ENCODE measurements at regions not wholly inside any gene's neighbourhood (a gene's known extent, or its start where the extent isn't known, plus 50 kb on each side); places are given as distances from the start of the nearest gene placed in this dataset.

DNA sequence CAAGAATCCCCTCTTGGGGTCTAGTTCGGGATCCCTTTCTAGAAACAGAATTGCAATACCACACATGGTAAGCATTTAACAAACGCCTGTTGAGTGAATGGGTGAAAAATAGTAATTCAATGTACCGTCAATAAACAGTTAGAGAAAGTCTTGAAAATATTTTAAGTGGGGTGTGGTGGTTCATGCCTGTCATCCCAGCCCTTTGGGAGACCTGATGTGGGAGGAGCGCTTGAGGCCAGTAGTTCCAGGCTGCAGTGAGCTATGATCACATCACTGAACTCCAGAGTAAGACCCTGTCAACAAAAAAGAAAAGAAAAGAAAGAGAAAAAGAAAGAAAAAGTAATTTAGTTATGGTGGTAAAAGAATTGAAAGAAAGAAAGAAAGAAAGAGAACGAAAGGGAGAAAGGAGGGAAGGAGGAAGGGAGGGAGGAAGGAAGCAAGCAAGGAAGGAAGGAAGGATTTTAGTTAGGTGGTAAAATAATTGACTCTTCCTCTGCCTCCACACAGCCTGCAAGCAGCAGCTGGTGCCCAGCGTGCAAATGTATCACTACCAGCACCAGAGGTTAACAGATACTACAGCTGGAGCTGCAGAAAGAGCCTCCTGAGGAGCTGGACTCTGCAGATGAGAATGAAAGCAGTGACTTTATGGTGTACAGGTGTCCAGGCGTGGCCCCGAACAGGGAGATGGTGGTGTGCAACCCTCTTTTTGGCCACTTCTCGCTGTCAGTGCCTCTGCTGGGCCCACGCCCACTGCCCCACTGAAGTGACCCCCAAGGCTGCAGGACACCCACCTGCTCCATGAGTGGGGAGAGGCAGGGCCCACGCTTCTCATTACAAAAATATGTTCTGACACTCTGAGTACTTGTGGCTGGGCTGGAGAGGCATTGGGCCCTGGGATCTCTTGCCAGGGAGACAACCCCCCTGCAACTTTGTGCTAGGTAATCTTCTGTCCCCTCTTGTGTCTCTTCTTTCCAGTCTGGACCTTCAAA is 135.4 kb downstream of the BAMBI start:
- DNase-seq, result no peak

- DNase-seq, result no peak
Observed at GRCh38 chr10:28815681-28816080, 138.4 kb downstream of the BAMBI start.

DNA sequence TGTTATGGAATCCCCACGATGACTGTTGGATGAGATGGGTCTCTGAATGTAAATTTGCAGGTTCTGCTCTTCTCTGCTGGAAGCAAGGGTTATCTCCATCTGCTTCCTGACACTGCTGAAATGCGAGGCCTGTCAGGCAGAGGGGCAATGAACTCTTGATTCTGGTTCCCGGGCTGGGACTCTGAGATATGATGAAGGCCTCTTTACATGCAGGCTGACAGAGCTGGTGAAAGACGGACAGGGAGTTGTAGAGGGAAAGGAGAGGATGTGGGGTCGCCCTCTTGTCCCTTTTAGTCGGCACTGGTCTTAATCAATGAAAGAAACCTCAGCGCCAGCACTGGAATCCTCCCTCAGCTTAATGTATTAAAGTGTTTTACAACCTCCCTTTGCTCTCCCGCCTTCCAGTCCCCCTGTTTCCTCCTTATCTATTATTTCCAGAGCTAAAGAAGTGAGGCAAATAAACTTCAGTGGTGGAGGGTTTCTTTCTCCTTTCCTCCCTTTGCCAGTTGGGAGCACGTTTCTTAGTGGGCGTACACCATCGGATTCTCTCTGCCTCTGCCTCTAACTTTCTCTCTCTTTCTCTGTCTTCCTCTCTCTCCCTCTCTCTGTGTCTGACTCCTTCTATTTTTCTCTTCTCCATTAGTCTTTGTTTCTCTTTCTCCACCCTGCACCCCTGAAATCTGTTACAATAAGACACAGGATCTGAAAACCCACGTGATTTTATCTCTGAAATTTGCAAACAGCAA is 145.6 kb downstream of the BAMBI start:
- DNase-seq, result no peak

DNA sequence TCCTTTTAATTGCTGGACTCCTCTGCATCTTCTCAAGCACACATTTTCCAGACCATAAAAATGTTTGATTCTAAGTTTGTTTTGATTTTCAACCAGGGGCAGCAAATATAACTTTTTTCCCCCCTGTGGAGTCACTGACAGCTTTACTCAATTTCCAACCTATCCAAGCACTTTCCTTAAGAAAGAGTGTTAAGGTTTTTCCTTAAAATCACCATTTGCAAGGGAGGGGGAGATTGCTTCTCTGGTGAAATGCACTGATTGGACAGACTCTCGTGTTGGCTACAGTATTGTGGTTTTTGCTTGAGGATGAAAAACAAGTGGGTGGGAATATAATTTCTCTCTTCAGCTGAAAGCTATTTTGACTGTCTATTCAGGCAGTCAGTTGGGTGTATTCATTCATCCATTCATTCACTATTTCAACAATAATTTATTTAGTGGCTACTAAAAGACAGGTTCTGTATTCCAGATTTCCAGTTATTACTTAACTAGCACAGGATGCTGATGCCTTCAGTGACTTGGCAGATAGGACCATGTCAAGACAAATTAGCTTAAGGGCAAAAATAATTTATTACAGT is 146.3 kb downstream of the BAMBI start:
- DNase-seq, result no peak

DNA sequence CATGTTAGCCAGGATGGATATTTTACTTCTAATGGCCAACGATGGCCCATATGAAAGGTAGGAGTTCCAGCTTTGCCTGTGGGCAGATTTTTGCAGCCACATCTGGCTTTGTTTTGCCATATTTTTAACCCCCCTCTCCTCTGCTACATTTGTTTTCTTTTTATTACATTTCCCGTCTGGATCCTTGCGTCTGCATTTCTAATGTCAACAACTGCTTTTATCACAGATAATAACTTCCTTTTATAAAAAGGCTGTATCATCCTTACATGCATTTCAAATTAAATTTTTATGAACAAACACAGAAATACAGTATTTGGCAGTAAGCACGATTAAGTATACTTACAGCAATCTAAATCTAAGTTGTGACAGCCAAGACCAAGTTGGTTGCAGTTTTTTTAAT is 156.0 kb downstream of the BAMBI start:
- no peak for DNase-seq

DNA sequence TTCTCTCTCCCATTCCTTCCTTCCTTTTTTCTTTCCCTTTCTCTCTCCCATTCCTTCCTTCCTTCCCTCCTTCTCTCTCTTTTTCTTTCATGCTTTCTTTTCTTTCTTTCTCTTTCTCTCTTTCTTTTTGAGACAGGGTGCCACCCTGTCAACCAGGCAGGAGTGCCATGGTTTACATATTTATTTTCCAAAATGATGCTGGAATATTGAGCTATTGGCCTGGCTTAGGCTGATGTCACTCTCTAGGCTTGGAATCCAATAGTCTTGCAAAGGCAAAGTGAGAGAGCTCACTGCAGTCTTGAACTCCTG is 159.1 kb downstream of the BAMBI start:
- DNase-seq, result no peak

GRCh38 chr10:28837613-28838390 is 160.5 kb downstream of the BAMBI start:
- no peak for DNase-seq

DNA sequence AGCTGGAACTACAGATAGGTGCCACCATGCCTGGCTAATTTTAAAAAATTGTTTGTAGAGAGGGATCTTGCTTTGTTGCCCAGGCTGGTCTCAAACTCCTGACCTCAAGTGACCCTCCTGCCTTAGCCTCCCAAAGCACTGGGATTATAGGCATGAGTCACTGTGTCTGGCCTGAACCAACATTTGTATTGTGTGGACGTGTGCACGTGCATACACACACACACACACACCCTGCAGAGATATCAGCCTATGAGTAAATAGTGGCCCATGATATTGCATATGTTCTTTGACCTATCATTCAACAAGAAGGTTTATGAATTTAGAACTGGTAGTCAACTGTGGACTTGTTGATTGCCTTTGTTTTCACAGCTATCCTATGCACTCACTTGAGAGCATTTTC is 161.6 kb downstream of the BAMBI start:
- DNase-seq, result no peak

- DNase-seq, result no peak
Observed at GRCh38 chr10:28839600-28840007, 162.3 kb downstream of the BAMBI start.

GRCh38 chr10:28840202-28840601 is 162.9 kb downstream of the BAMBI start:
- DNase-seq, result no peak

GRCh38 chr10:28840971-28841370 is 163.7 kb downstream of the BAMBI start:
- DNase-seq, result no peak

- no peak for DNase-seq
Observed at GRCh38 chr10:28841625-28842024, 164.3 kb downstream of the BAMBI start.

DNA sequence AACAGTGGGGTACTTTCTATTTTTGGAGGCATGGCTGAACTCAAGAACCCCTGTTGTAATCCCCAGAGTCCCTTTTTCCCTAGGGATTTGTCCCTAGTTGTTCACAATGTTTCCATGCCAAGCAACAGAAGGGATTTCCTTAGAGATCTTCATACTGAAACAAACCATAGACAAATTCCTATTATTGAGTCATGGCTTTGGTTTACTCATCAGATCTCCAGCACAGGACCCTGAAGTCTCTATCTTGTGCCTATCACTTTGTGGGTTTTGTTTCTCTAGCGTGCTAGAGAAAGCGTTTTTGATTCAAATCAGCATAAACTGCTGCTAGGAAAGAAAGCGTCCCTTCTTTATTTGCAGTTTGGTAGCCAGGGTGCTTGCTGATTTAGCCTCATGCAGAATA is 165.0 kb downstream of the BAMBI start:
- no peak for DNase-seq

- DNase-seq, result peak; percentile 30
Observed at GRCh38 chr10:28845009-28845682, 167.8 kb downstream of the BAMBI start.

DNA sequence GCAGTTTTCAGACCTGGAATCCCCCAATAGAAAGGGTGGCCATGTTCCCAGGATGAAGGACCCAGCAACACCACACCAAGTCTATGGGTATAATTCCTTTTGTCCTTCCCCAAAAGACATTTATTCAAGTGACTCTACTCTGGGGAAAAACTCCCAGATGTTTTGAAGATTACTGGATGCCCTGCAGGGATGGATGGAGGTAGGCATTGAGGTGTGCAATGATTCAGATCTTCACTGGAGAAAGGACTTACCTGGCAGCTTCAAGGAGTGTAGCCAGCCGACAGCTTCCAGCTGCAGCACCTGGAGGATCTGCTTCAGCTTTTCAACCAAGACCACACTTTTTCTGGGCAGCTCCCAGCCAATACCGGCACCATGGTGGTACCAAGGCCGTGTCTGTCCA is 172.0 kb downstream of the BAMBI start:
- DNase-seq, result no peak

GRCh38 chr10:28849821-28850220 is 172.5 kb downstream of the BAMBI start:
- no peak for DNase-seq

DNA sequence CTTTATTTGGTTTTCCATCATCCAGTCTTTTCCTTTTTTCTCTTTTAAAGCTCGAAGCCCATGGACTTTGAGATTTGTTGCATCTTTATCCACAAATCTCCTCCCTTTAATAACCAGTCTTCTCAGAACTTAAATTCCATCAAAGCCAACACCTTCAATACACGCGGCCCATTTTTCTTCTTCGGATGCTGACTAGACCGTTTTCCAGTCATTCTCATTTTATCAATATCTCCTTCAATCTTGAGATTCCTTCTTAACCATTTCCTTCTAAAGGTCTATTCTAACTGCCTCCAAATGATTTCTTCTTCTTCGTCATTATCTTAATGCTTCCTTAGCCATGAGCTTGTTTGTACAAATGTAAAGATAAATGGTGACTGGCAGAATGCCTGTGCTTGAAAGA is 173.5 kb downstream of the BAMBI start:
- DNase-seq, result no peak

DNA sequence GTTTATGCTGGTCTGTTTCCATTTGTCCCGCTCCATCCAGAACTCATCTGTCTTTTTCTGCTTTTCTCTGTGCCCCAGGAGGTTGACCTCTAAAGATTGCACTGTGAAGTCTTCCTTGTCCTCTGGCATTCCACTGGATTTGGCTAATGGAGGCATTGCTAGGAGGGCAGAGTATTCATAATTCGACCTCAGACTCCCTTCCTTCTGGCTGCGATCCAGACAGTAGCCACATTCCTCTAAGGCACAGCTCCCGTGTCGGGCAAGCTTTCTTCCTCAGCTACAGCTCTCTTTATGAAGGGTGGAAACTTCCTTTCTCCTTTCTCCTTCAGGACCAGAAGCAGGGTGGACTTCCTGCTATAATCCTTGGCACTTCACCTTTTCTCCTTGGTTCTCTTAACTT is 175.9 kb downstream of the BAMBI start:
- DNase-seq, result no peak

DNA sequence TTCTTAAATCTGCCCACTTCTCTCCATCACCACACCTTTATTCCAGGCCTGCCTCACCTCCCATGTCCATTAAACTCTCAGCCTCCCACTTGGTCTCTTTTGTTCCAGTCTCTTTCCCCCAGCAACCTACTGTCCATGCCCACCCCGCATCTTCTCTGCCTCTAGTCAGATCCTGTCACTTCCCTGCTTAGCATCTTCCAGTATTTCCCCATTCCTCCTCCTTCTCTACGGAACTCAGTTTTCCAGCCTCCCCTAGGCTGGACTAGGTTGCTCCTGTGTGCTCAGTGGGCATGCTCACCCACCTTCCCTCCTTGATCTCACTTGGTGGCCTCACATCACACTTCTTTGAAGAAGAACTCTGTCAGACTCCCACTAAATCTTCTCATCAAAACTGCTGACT is 179.8 kb downstream of the BAMBI start:
- DNase-seq, result no peak

GRCh38 chr10:28858646-28859045 is 181.3 kb downstream of the BAMBI start:
- no peak for DNase-seq

- no peak for DNase-seq
Observed at GRCh38 chr10:28859791-28860190, 182.5 kb downstream of the BAMBI start.

- no peak for DNase-seq
Observed at GRCh38 chr10:28862219-28862618, 184.9 kb downstream of the BAMBI start.

All from MV-4-11 (cell line).